CD14-positive monocyte (primary cell): ENCODE measurements at regions not wholly inside any gene's neighbourhood (a gene's known extent, or its start where the extent isn't known, plus 50 kb on each side); places are given as distances from the start of the nearest gene placed in this dataset.

Experiments
- DNase-seq, 3 donors: peaks; one replicate each; pipeline ENCODE4 v3.0.0-alpha.2; 2011 to 2022
- H2AFZ ChIP-seq: 2 replicates; pipeline ENCODE4 v1.6.0; 2012; ENCODE audit warnings: mild to moderate bottlenecking, low read depth, low read length, inconsistent platforms; ENCODE audit not compliant: insufficient read depth, poor library complexity, severe bottlenecking
- H3K27ac ChIP-seq, 2 donors: 1 replicate in 1 of 2; 2 replicates in 1 of 2; pipeline ENCODE4 v1.5.1; 2012 to 2013; ENCODE audit warnings: low read length in 2 of 2, control low read depth in 1 of 2, inconsistent platforms in 1 of 2, low read depth in 1 of 2, mild to moderate bottlenecking in 1 of 2
- H3K27me3 ChIP-seq, 2 donors: one replicate each; pipeline versions ENCODE4 v1.6.0 to v1.6.1; 2011 to 2013; ENCODE audit warnings: low read length in 2 of 2; ENCODE audit not compliant: control insufficient read depth in 2 of 2, insufficient read depth in 2 of 2
- H3K36me3 ChIP-seq, 2 donors: replicated peaks in 1 of 2; 1 replicate in 1 of 2; 2 replicates in 1 of 2; pipeline versions ENCODE4 v1.5.1 to v1.6.1; 2012 to 2013; ENCODE audit warnings: low read length in 2 of 2, control low read depth in 1 of 2, inconsistent platforms in 1 of 2, mild to moderate bottlenecking in 1 of 2; ENCODE audit not compliant: insufficient read depth in 2 of 2, control insufficient read depth in 1 of 2
- H3K4me1 ChIP-seq, 2 donors: 1 replicate in 1 of 2; 2 replicates in 1 of 2; pipeline versions ENCODE4 v1.5.1 to v1.6.1; 2012 to 2013; ENCODE audit warnings: low read length in 2 of 2, control low read depth in 1 of 2, inconsistent platforms in 1 of 2, mild to moderate bottlenecking in 1 of 2, moderate library complexity in 1 of 2; ENCODE audit not compliant: insufficient read depth in 2 of 2, control insufficient read depth in 1 of 2
- H3K4me2 ChIP-seq: replicated peaks from 2 replicates; pipeline ENCODE3; 2012; ENCODE audit warnings: low read length, moderate library complexity, mild to moderate bottlenecking; ENCODE audit not compliant: poor library complexity, severe bottlenecking; ENCODE audit errors: extremely low read depth
- H3K4me3 ChIP-seq, 3 experiments: fragments of 200-600 bp in 1 of 3; sonication (generic) in 1 of 3; replicated peaks in 1 of 3; 1 replicate in 2 of 3; 2 replicates in 1 of 3; pipeline ENCODE4 v1.5.1; 2011 to 2013; ENCODE audit warnings: low read length in 3 of 3, mild to moderate bottlenecking in 3 of 3, control low read depth in 2 of 3, low read depth in 2 of 3, inconsistent platforms in 1 of 3, moderate library complexity in 1 of 3
- H3K79me2 ChIP-seq: 2 replicates; pipeline ENCODE4 v1.6.0; 2012; ENCODE audit warnings: mild to moderate bottlenecking, control low read depth, inconsistent platforms, low read length, moderate library complexity; ENCODE audit not compliant: insufficient read depth
- H3K9ac ChIP-seq: 2 replicates; pipeline ENCODE4 v1.6.0; 2017; ENCODE audit warnings: low read length, mild to moderate bottlenecking; ENCODE audit not compliant: insufficient read depth, poor library complexity, severe bottlenecking
- H3K9me3 ChIP-seq, 2 donors: replicated peaks in 1 of 2; 1 replicate in 1 of 2; 2 replicates in 1 of 2; pipeline versions ENCODE4 v1.5.1 to v1.6.1; 2012 to 2013; ENCODE audit warnings: low read length in 2 of 2, control low read depth in 1 of 2; ENCODE audit not compliant: control insufficient read depth in 1 of 2, insufficient read depth in 1 of 2
- H4K20me1 ChIP-seq: 2 replicates; pipeline ENCODE4 v1.6.0; 2012; ENCODE audit warnings: mild to moderate bottlenecking, low read length, control low read depth, moderate library complexity; ENCODE audit not compliant: insufficient read depth
- H3K27ac Mint-ChIP-seq, 7 donors: one replicate each; pipeline ENCODE4 v1.8.0; 2020; ENCODE audit warnings: mild to moderate bottlenecking in 7 of 7, mixed read lengths in 7 of 7, moderate library complexity in 6 of 7, inconsistent platforms in 2 of 7
- H3K27me3 Mint-ChIP-seq, 3 donors: one replicate each; pipeline ENCODE4 v1.8.0; 2021 to 2022; ENCODE audit warnings: low read depth in 3 of 3, mild to moderate bottlenecking in 3 of 3, mixed read lengths in 3 of 3, moderate library complexity in 3 of 3, inconsistent platforms in 1 of 3
- H3K36me3 Mint-ChIP-seq, 2 donors: one replicate each; pipeline ENCODE4 v1.8.0; 2020; ENCODE audit warnings: mixed read lengths in 2 of 2, inconsistent platforms in 1 of 2, mild to moderate bottlenecking in 1 of 2
- H3K4me1 Mint-ChIP-seq: one replicate; pipeline ENCODE4 v1.8.0; 2020; ENCODE audit warnings: mild to moderate bottlenecking, mixed read lengths
- H3K4me3 Mint-ChIP-seq, 2 donors: one replicate each; pipeline ENCODE4 v1.8.0; 2020; ENCODE audit warnings: mild to moderate bottlenecking in 2 of 2, mixed read lengths in 2 of 2, moderate library complexity in 1 of 2
- H3K9me3 Mint-ChIP-seq, 7 donors: one replicate each; pipeline ENCODE4 v1.8.0; 2020 to 2022; ENCODE audit warnings: mixed read lengths in 7 of 7, mild to moderate bottlenecking in 6 of 7, moderate library complexity in 6 of 7, inconsistent platforms in 2 of 7
- WGBS: methylation state at CpG from one replicate; pipeline ENCODE4 v1.1.5; 2013; ENCODE audit warnings: missing lambda C conversion rate; ENCODE audit not compliant: insufficient coverage; 5-methylcytosine and 5-hydroxymethylcytosine counted together
- intact Hi-C, 2 donors: fragments of 100-400 bp; cut with micrococcal nuclease; formaldehyde crosslinking; loops; one replicate each; pipeline versions ENCODE4 v1.15.0 to v1.15.1; 2023
- TF ChIP-seq, protein P1 (sequence below): fragments of 200-600 bp; IDR thresholded peaks from one replicate; pipeline ENCODE4 v1.8.0; 2022; ENCODE audit warnings: antibody characterized with exemption, mild to moderate bottlenecking

- Histone ChIP-seq H2AFZ (no peak overlapping the region), H3K4me1 (no peaks in the 10 kb centered on the region), H4K20me1 (no peaks in the 10 kb centered on the region), H3K36me3 (no peaks in the 10 kb centered on the region), H3K4me3 (no peak overlapping the region), H3K27me3 (no peaks in the 10 kb centered on the region), H3K9ac (no peak overlapping the region), H3K79me2 (no peaks in the 10 kb centered on the region), H3K4me2 (no peak overlapping the region), H3K27ac (no peak overlapping the region), H3K9me3 (peaks cover 9 to 13% of the 10 kb centered on the region in 2 donors)
- Mint-ChIP-seq H3K27me3 (peaks cover 0 to 2% (median 0%) of the 10 kb centered on the region in 3 donors), H3K27ac (no peak overlapping the region), H3K9me3 (peaks cover 7 to 20% (median 13%) of the 10 kb centered on the region in 7 donors), H3K36me3 (no peaks in the 10 kb centered on the region), H3K4me1 (no peaks in the 10 kb centered on the region), H3K4me3 (no peak overlapping the region)
- TF ChIP-seq, protein P1, sequence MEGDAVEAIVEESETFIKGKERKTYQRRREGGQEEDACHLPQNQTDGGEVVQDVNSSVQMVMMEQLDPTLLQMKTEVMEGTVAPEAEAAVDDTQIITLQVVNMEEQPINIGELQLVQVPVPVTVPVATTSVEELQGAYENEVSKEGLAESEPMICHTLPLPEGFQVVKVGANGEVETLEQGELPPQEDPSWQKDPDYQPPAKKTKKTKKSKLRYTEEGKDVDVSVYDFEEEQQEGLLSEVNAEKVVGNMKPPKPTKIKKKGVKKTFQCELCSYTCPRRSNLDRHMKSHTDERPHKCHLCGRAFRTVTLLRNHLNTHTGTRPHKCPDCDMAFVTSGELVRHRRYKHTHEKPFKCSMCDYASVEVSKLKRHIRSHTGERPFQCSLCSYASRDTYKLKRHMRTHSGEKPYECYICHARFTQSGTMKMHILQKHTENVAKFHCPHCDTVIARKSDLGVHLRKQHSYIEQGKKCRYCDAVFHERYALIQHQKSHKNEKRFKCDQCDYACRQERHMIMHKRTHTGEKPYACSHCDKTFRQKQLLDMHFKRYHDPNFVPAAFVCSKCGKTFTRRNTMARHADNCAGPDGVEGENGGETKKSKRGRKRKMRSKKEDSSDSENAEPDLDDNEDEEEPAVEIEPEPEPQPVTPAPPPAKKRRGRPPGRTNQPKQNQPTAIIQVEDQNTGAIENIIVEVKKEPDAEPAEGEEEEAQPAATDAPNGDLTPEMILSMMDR, result no peak
- DNase-seq, result no peak
- 80% methylated on average over 1 of the region's 2 CpGs for WGBS
- intact Hi-C loops, result no loop called here
Observed at GRCh38 chr1:222914861-222915632, 100.2 kb downstream of the DISP1 start.

GRCh38 chr1:222916100-222916499 lies 101.3 kb downstream of the DISP1 start:
- H4K20me1 ChIP-seq, result no peaks in the 10 kb centered on the region
- intact Hi-C loops, result no loop called here
- TF ChIP-seq, protein P1, result no peak
- WGBS, result 100% methylated on average over 3 of the region's 3 CpGs
- Mint-ChIP-seq H3K9me3 (peaks cover 7 to 20% (median 13%) of the 10 kb centered on the region in 7 donors), H3K4me1 (no peaks in the 10 kb centered on the region), H3K36me3 (no peaks in the 10 kb centered on the region), H3K27me3 (peaks cover 0 to 2% (median 0%) of the 10 kb centered on the region in 3 donors), H3K4me3 (no peak overlapping the region), H3K27ac (no peak overlapping the region)
- H3K27ac ChIP-seq, result no peak overlapping the region
- no peak overlapping the region for H3K4me3 ChIP-seq
- no peak overlapping the region for H3K9ac ChIP-seq
- DNase-seq, result no peak
- no peaks in the 10 kb centered on the region for H3K36me3 ChIP-seq
- no peak overlapping the region for H2AFZ ChIP-seq
- peaks cover 9 to 13% of the 10 kb centered on the region in 2 donors for H3K9me3 ChIP-seq
- no peaks in the 10 kb centered on the region for H3K4me1 ChIP-seq
- no peak overlapping the region for H3K4me2 ChIP-seq
- no peaks in the 10 kb centered on the region for H3K79me2 ChIP-seq
- no peaks in the 10 kb centered on the region for H3K27me3 ChIP-seq
